ENCODE measurements at regions not wholly inside any gene's neighbourhood (a gene's known extent, or its start where the extent isn't known, plus 50 kb on each side); places are given as distances from the start of the nearest gene placed in this dataset.

DNA sequence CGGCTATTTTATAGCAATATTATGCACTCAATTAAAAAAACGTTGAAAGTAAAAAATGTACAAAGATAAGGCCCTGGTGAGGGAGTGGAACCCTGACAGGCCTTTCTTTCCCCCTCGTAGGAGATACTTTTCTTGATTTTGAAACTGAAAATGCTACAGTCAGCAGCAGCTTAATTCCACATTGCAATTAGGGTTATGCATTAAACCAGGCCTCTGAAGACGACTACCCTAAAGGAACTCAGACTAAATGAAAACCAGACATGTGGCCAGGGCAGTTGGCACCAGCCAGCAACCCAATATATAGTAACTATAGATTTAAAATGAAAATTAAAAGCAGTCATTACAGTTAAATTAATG lies 463.2 kb upstream of the MAF start:
- WGBS, 2 experiments (ENCODE audit: insufficient coverage in 2 of 2): 100% methylated on average over 1 of the region's 4 CpGs; no CpG with 5 or more reads in 1 of the 2 experiments
- Histone ChIP-seq H3K4me3 (ENCODE audit: extremely low read depth, insufficient read depth, low read length, poor library complexity, severe bottlenecking) (no peak overlapping the region), H3K27ac (ENCODE audit: low read depth, low read length, severe bottlenecking) (no peak overlapping the region), H3K4me1 (ENCODE audit: control insufficient read depth, insufficient read depth, low read length, poor library complexity, severe bottlenecking) (no peaks in the 10 kb centered on the region), H3K9me3 (ENCODE audit: control insufficient read depth, low read length) (no peaks in the 10 kb centered on the region), H3K36me3 (ENCODE audit: control insufficient read depth, insufficient read depth, low read length) (no peaks in the 10 kb centered on the region)

DNA sequence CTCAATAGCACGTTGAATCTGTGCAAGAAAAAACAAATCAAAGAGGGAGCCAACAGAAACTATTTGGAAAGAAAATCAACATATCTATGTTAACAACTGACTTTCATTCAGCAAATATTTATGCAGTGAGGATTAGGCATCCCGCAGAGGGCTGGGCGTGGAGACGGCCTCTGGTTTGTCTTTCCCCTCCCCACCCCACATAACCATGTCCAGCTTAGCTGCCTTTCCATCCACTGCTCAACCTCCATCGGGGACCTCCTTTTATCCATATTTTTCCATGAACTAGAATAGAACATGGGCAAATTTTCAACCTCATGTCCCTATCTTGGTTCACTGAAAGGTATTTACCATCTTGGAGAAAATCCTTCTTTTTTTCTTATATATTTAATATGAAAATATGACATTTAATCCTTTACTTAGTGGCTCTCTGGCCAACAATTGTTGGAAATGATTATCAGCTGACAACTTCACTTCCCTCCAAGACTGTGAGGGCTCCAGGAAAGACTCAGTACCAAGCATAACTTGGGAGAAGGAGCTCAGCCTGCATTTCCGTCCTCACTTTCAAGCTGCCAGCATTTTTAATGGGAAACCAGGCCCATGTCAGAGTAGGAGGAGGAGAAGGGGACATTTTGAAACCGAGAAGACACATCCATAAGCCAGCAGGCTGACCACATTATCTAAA lies 462.6 kb upstream of the MAF start:
- no peak overlapping the region for H3K27ac ChIP-seq (ENCODE audit: low read depth, low read length, severe bottlenecking)
- H3K4me3 ChIP-seq (ENCODE audit: extremely low read depth, insufficient read depth, low read length, poor library complexity, severe bottlenecking): no peak overlapping the region
- H3K36me3 ChIP-seq (ENCODE audit: control insufficient read depth, insufficient read depth, low read length): no peaks in the 10 kb centered on the region
- H3K9me3 ChIP-seq (ENCODE audit: control insufficient read depth, low read length): no peaks in the 10 kb centered on the region
- no peaks in the 10 kb centered on the region for H3K4me1 ChIP-seq (ENCODE audit: control insufficient read depth, insufficient read depth, low read length, poor library complexity, severe bottlenecking)
- WGBS, 2 experiments (ENCODE audit: insufficient coverage in 2 of 2): 69 to 85% methylated on average over 5 of the region's 7 CpGs

DNA sequence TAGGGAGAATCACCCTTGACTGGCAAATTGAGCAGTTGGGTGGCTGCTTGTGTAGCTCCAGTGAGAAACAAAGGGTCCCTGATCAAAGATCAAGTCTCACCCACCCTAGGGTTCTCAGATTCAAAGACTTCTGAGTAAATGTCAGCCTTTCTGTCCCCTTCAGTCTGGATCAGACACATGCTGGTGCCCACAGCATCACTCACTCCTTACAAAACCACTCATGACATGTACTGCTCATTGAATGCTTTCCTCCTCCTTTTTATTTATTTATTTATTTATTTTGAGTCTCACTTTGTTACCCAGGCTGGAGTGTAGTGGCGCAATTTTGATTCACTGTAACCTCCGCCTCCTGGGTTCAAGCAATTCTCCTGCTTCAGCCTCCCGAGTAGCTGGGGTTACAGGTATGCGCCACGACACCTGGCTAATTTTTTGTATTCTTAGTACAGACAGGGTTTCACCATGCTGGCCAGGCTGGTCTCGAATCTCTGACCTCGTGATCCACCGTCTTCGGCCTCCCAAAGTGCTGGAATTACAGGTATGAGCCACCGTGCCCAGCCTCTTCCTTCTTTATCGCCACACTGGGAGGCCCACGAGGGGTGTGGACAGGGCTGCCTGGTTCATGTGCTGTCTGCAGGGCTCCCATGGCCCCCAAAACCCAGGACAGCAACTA lies 462.0 kb upstream of the MAF start:
- Histone ChIP-seq H3K4me3 (ENCODE audit: extremely low read depth, insufficient read depth, low read length, poor library complexity, severe bottlenecking) (no peak overlapping the region), H3K27ac (ENCODE audit: low read depth, low read length, severe bottlenecking) (no peak overlapping the region), H3K36me3 (ENCODE audit: control insufficient read depth, insufficient read depth, low read length) (no peaks in the 10 kb centered on the region), H3K9me3 (ENCODE audit: control insufficient read depth, low read length) (no peaks in the 10 kb centered on the region), H3K4me1 (ENCODE audit: control insufficient read depth, insufficient read depth, low read length, poor library complexity, severe bottlenecking) (no peaks in the 10 kb centered on the region)
- WGBS, 2 experiments (ENCODE audit: insufficient coverage in 2 of 2): 85 to 89% methylated on average over 11 to 12 of the region's 12 CpGs

DNA sequence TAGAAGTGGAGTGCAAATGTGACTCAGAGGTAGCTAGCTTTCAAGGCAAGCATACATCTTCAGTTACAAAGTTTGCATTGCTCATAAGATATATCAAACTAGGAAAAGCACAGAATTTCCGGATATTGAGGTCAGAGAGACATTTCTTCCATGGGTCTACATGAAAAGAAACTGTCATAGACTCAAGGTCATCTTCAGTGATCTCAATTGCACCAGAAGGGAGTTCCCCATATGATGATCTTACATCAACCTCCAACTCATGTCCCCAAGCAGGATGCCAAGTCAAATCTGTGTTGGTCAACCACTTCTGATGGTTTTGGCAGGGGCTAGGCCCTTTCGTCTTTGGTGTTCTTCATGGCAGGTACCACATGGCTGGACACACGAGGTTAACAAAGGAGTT lies 459.9 kb upstream of the MAF start:
- no peaks in the 10 kb centered on the region for H3K4me1 ChIP-seq (ENCODE audit: control insufficient read depth, insufficient read depth, low read length, poor library complexity, severe bottlenecking)

DNA sequence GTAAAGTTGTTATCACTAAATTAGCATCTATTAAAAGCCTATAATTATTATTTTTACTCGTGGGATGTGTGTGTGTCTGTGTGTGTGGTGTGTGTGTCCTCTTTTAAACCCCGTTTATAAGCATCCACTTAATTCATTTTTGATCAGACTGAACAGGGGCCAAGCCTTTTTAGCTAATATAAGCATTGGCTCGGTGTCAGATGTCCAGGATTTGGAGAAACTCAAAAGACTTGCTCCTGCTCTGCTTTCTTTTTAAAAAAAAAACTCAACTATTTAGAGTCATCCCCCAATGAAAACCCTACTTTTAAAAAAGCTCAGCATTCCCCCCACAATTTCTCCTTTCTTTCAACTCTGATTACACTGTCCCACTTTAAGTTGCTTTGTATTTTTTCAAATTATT lies 459.3 kb upstream of the MAF start:
- H3K27ac ChIP-seq (ENCODE audit: low read depth, low read length, severe bottlenecking): no peak overlapping the region
- no peaks in the 10 kb centered on the region for H3K9me3 ChIP-seq (ENCODE audit: control insufficient read depth, low read length)
- H3K4me1 ChIP-seq (ENCODE audit: control insufficient read depth, insufficient read depth, low read length, poor library complexity, severe bottlenecking): no peaks in the 10 kb centered on the region
- no peak overlapping the region for H3K4me3 ChIP-seq (ENCODE audit: extremely low read depth, insufficient read depth, low read length, poor library complexity, severe bottlenecking)
- H3K36me3 ChIP-seq (ENCODE audit: control insufficient read depth, insufficient read depth, low read length): no peaks in the 10 kb centered on the region
- 88 to 93% methylated on average over 1 of the region's 3 CpGs for WGBS, 2 experiments (ENCODE audit: insufficient coverage in 2 of 2)

More for the DNA sequence above, 459.9 kb upstream of the MAF start:
- Histone ChIP-seq H3K27ac (ENCODE audit: low read depth, low read length, severe bottlenecking) (no peak overlapping the region), H3K4me3 (ENCODE audit: extremely low read depth, insufficient read depth, low read length, poor library complexity, severe bottlenecking) (no peak overlapping the region), H3K9me3 (ENCODE audit: control insufficient read depth, low read length) (no peaks in the 10 kb centered on the region), H3K36me3 (ENCODE audit: control insufficient read depth, insufficient read depth, low read length) (no peaks in the 10 kb centered on the region)
- WGBS, 2 experiments (ENCODE audit: insufficient coverage in 2 of 2): 84 to 94% methylated on average over 3 of the region's 3 CpGs

DNA sequence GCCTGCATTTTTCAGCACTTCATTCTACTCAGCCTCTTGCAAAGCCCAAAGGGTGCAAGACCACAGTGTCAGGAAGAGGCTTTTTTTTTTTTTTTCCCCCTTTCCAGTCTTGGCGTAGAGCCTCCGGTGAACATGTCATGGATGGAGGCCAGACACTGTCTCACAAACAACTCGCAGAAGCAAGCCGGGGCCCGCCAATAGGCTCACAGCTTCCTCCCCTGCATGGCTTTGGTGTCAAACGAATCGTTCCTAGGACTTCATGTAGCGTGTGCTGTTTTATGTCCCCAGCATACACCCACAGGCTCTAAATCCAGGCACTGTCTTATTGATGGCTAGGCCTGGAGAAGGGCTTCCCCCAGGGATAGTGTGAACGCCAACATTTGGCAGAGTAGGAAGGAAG lies 457.7 kb upstream of the MAF start:
- Histone ChIP-seq H3K36me3 (ENCODE audit: control insufficient read depth, insufficient read depth, low read length) (no peaks in the 10 kb centered on the region), H3K9me3 (ENCODE audit: control insufficient read depth, low read length) (no peaks in the 10 kb centered on the region), H3K27ac (ENCODE audit: low read depth, low read length, severe bottlenecking) (no peak overlapping the region), H3K4me3 (ENCODE audit: extremely low read depth, insufficient read depth, low read length, poor library complexity, severe bottlenecking) (no peak overlapping the region), H3K4me1 (ENCODE audit: control insufficient read depth, insufficient read depth, low read length, poor library complexity, severe bottlenecking) (no peaks in the 10 kb centered on the region)
- 91 to 96% methylated on average over 6 of the region's 9 CpGs for WGBS, 2 experiments (ENCODE audit: insufficient coverage in 2 of 2)

DNA sequence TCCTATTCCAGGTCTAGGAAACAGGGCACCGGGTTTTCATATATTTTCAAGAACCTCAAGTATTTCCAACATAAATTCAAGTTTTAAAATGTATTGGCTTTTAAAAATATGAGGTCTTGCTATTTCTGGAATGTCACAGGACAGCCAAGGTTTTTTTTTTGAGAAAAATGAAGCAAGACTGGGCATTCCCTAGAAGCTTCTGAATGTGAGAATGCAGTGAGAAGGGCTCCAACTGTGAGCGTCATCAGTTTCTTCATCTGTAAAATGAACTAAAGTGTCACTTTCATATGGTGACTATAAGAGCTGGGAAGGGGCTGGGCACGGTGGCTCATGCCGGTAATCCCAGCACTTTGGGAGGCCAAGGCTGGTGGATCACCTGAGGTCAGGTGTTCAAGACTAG lies 455.8 kb upstream of the MAF start:
- 83 to 90% methylated on average over 3 of the region's 4 CpGs for WGBS, 2 experiments (ENCODE audit: insufficient coverage in 2 of 2)
- Histone ChIP-seq H3K4me3 (ENCODE audit: extremely low read depth, insufficient read depth, low read length, poor library complexity, severe bottlenecking) (no peak overlapping the region), H3K4me1 (ENCODE audit: control insufficient read depth, insufficient read depth, low read length, poor library complexity, severe bottlenecking) (no peaks in the 10 kb centered on the region), H3K9me3 (ENCODE audit: control insufficient read depth, low read length) (no peaks in the 10 kb centered on the region), H3K27ac (ENCODE audit: low read depth, low read length, severe bottlenecking) (no peak overlapping the region), H3K36me3 (ENCODE audit: control insufficient read depth, insufficient read depth, low read length) (no peaks in the 10 kb centered on the region)

DNA sequence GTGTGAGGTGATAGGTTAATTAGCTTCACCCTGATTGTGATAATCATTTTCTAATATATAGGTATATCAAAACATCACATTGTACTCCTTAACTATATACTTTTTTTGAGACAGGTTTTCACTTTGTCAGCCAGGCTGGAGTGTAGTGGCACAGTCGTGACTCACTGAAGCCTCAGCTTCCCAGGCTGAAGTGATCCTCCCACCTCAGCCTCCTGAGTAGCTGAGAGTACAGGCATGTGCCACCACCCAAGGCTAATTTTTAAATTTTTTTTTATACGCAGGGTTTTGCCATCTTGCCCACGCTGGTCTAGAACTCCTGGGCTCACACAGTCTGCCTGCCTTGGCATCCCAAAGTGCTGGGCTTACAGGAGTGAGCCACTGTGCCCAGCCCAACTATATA lies 455.3 kb upstream of the MAF start:
- WGBS, 2 experiments (ENCODE audit: insufficient coverage in 2 of 2): 83 to 89% methylated on average over 2 to 3 of the region's 3 CpGs
- H3K4me3 ChIP-seq (ENCODE audit: extremely low read depth, insufficient read depth, low read length, poor library complexity, severe bottlenecking): no peak overlapping the region
- no peak overlapping the region for H3K27ac ChIP-seq (ENCODE audit: low read depth, low read length, severe bottlenecking)
- no peaks in the 10 kb centered on the region for H3K36me3 ChIP-seq (ENCODE audit: control insufficient read depth, insufficient read depth, low read length)
- H3K4me1 ChIP-seq (ENCODE audit: control insufficient read depth, insufficient read depth, low read length, poor library complexity, severe bottlenecking): no peaks in the 10 kb centered on the region
- peaks cover 2% of the 10 kb centered on the region for H3K9me3 ChIP-seq (ENCODE audit: control insufficient read depth, low read length)

DNA sequence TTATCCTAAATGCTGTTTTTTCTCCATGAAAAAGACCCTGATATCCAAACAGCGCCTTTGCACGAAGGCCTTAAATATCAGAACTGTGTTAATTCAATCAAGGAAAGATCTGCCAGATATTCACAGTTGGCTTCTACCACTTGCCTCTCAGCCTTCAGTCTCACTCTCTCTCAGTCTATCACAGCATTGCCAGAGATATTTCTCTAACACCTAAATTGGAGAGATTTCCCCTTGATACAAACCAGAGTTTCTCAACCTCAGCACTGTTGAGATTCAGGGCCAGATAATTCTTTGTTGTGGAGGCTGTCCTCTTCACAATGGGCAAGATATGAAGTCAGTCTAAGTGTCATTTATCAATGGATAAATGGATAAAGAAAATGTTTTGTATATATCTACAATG lies 454.1 kb upstream of the MAF start:
- Histone ChIP-seq H3K4me1 (ENCODE audit: control insufficient read depth, insufficient read depth, low read length, poor library complexity, severe bottlenecking) (no peaks in the 10 kb centered on the region), H3K9me3 (ENCODE audit: control insufficient read depth, low read length) (peaks cover 2% of the 10 kb centered on the region), H3K4me3 (ENCODE audit: extremely low read depth, insufficient read depth, low read length, poor library complexity, severe bottlenecking) (no peak overlapping the region), H3K27ac (ENCODE audit: low read depth, low read length, severe bottlenecking) (no peak overlapping the region), H3K36me3 (ENCODE audit: control insufficient read depth, insufficient read depth, low read length) (no peaks in the 10 kb centered on the region)
- 90 to 100% methylated on average over 2 of the region's 2 CpGs for WGBS, 2 experiments (ENCODE audit: insufficient coverage in 2 of 2)

DNA sequence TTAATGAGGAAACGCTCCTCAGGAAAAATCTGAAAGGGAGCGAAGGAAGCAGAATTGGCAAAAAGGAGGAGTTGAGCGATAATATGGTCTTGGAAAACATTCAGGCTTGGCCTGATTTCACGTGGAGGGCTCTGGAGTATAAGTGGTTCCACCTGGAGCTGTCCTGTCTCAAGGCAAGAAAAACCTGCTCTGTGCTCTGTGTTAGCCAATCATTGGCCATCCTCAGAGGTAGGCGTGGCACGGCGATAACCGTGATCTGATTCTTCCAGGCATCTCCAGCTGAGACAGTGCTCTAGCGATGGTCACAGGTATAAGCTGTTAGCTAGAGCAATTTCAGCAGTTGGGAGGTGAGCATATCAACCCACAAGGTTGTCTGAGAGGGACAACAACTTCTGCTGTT lies 450.5 kb upstream of the MAF start:
- Histone ChIP-seq H3K36me3 (ENCODE audit: control insufficient read depth, insufficient read depth, low read length) (no peaks in the 10 kb centered on the region), H3K4me3 (ENCODE audit: extremely low read depth, insufficient read depth, low read length, poor library complexity, severe bottlenecking) (no peak overlapping the region), H3K4me1 (ENCODE audit: control insufficient read depth, insufficient read depth, low read length, poor library complexity, severe bottlenecking) (peaks cover 6% of the 10 kb centered on the region), H3K27ac (ENCODE audit: low read depth, low read length, severe bottlenecking) (no peak overlapping the region), H3K9me3 (ENCODE audit: control insufficient read depth, low read length) (peaks cover 2% of the 10 kb centered on the region)
- 90 to 95% methylated on average over 9 of the region's 9 CpGs for WGBS, 2 experiments (ENCODE audit: insufficient coverage in 2 of 2)

DNA sequence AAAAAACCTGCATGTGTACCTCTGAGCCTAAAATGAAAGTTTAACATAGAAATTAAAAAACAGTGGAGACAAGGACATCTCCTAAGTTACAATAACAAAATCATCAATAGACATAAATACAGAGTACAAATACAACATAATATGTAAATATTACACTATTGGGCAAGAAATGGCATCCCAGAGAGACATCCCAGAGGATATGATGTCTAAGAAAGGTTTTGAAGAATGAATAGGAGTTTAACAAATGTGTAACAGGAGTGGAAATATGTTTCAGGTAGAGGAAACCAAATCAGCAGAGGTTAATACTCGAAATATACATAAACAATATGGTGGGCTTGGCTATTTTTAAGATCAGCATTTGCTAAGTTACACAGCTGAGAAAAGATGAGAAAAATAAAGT lies 447.7 kb upstream of the MAF start:
- Histone ChIP-seq H3K4me3 (ENCODE audit: extremely low read depth, insufficient read depth, low read length, poor library complexity, severe bottlenecking) (no peak overlapping the region), H3K9me3 (ENCODE audit: control insufficient read depth, low read length) (peaks cover 2% of the 10 kb centered on the region), H3K27ac (ENCODE audit: low read depth, low read length, severe bottlenecking) (no peak overlapping the region), H3K4me1 (ENCODE audit: control insufficient read depth, insufficient read depth, low read length, poor library complexity, severe bottlenecking) (peaks cover 6% of the 10 kb centered on the region), H3K36me3 (ENCODE audit: control insufficient read depth, insufficient read depth, low read length) (no peaks in the 10 kb centered on the region)
- no CpG with 5 or more reads among the region's 1 CpG for WGBS, 2 experiments (ENCODE audit: insufficient coverage in 2 of 2)

All from mesodermal cell (in vitro differentiated cells).